DOHH2 (cell line): ENCODE measurements at regions not wholly inside any gene's neighbourhood (a gene's known extent, or its start where the extent isn't known, plus 50 kb on each side); places are given as distances from the start of the nearest gene placed in this dataset.

Source experiments
- H3F3A ChIP-seq: fragments of 200-600 bp; sonication (generic), shearing (Covaris generic); 2 replicates; pipeline ENCODE4 v1.6.0; 2016; ENCODE audit warnings: antibody characterized with exemption, mild to moderate bottlenecking; ENCODE audit not compliant: control insufficient read depth, insufficient read depth
- H3K27ac ChIP-seq: fragments of 200-600 bp; sonication (generic); 2 replicates; pipeline ENCODE4 v1.5.1; 2014; ENCODE audit warnings: low read depth, mild to moderate bottlenecking, low read length, moderate library complexity
- H3K27me3 ChIP-seq: fragments of 200-600 bp; sonication (generic); 2 replicates; pipeline ENCODE4 v1.6.1; 2014; ENCODE audit warnings: mild to moderate bottlenecking, low read length, mixed read lengths; ENCODE audit not compliant: control insufficient read depth
- H3K36me3 ChIP-seq: fragments of 200-600 bp; sonication (generic); 2 replicates; pipeline ENCODE4 v1.6.1; 2014; ENCODE audit warnings: mild to moderate bottlenecking, low read length, moderate library complexity, mixed read lengths; ENCODE audit not compliant: control insufficient read depth
- H3K4me1 ChIP-seq: fragments of 200-600 bp; sonication (generic); 2 replicates; pipeline ENCODE4 v1.6.1; 2014; ENCODE audit warnings: mild to moderate bottlenecking, low read length, mixed read lengths; ENCODE audit not compliant: control insufficient read depth
- H3K4me2 ChIP-seq: fragments of 200-600 bp; sonication (generic); 2 replicates; pipeline ENCODE4 v1.6.0; 2014; ENCODE audit warnings: mild to moderate bottlenecking, low read length, moderate library complexity
- H3K4me3 ChIP-seq: fragments of 200-600 bp; sonication (generic); 2 replicates; pipeline ENCODE4 v1.5.1; 2014; ENCODE audit warnings: mild to moderate bottlenecking, low read length, mixed read lengths
- H3K79me2 ChIP-seq: fragments of 200-600 bp; sonication (generic); 2 replicates; pipeline ENCODE4 v1.6.1; 2014; ENCODE audit warnings: mild to moderate bottlenecking, low read length, mixed read lengths; ENCODE audit not compliant: control insufficient read depth
- H3K9me2 ChIP-seq: fragments of 200-600 bp; sonication (generic); replicated peaks from 2 replicates; pipeline ENCODE4 v1.6.1; 2014; ENCODE audit warnings: mild to moderate bottlenecking, low read length, mixed read lengths; ENCODE audit not compliant: control insufficient read depth
- H3K9me3 ChIP-seq: fragments of 200-600 bp; sonication (generic); 2 replicates; pipeline ENCODE4 v1.6.1; 2014; ENCODE audit warnings: antibody characterized with exemption, low read length, mixed read lengths; ENCODE audit not compliant: control insufficient read depth, insufficient read depth
- H4K20me1 ChIP-seq: fragments of 200-600 bp; sonication (generic); 2 replicates; pipeline ENCODE4 v1.6.0; 2014; ENCODE audit warnings: low read depth, mild to moderate bottlenecking, antibody characterized with exemption, low read length, moderate library complexity; ENCODE audit not compliant: control insufficient read depth, insufficient read depth
- EZH2phosphoT487 ChIP-seq: fragments of 200-600 bp; sonication (generic); IDR thresholded peaks from 2 replicates; pipeline ENCODE4 v1.6.1; 2017; ENCODE audit warnings: borderline replicate concordance, mild to moderate bottlenecking, antibody characterized with exemption, low read length, moderate library complexity, mixed read lengths
- TF ChIP-seq, protein P1 (sequence below): fragments of 200-600 bp; sonication (generic); IDR thresholded peaks from one replicate; pipeline ENCODE4 v1.5.1; 2014; ENCODE audit warnings: antibody characterized with exemption, mild to moderate bottlenecking, low read depth, low read length; ENCODE audit not compliant: poor library complexity, severe bottlenecking

DNA sequence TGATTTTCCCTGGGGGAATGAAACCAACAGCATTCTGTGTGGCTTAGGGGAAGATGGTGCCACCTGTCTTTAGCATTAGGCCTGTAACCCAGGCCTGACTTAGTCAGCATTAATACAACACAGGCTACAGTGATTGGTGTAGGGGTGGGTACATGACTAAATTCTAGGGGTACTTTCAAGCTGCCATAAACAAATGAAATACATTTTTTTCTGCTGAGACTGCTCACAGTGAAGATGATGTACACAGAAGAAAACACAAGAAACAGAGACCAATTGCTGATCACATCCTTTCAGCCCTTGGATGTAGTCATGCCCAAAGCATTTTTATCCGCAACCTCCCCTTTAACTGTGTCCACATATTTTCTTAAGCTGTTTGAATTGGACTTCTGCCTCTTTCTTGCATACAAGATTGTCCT lies 527.2 kb downstream of the KCTD16 start:
- H3K27ac ChIP-seq, result no peak overlapping the region
- TF ChIP-seq, protein P1, sequence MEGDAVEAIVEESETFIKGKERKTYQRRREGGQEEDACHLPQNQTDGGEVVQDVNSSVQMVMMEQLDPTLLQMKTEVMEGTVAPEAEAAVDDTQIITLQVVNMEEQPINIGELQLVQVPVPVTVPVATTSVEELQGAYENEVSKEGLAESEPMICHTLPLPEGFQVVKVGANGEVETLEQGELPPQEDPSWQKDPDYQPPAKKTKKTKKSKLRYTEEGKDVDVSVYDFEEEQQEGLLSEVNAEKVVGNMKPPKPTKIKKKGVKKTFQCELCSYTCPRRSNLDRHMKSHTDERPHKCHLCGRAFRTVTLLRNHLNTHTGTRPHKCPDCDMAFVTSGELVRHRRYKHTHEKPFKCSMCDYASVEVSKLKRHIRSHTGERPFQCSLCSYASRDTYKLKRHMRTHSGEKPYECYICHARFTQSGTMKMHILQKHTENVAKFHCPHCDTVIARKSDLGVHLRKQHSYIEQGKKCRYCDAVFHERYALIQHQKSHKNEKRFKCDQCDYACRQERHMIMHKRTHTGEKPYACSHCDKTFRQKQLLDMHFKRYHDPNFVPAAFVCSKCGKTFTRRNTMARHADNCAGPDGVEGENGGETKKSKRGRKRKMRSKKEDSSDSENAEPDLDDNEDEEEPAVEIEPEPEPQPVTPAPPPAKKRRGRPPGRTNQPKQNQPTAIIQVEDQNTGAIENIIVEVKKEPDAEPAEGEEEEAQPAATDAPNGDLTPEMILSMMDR, result no peak
- TF ChIP-seq EZH2phosphoT487, result no peak
- H3K36me3 ChIP-seq, result no peaks in the 10 kb centered on the region
- H3K9me3 ChIP-seq, result no peaks in the 10 kb centered on the region
- H3K9me2 ChIP-seq, result no peaks in the 10 kb centered on the region
- H3K4me1 ChIP-seq, result no peaks in the 10 kb centered on the region
- H3K27me3 ChIP-seq, result no peaks in the 10 kb centered on the region
- H4K20me1 ChIP-seq, result no peaks in the 10 kb centered on the region
- H3K4me2 ChIP-seq, result no peak overlapping the region
- H3F3A ChIP-seq, result no peaks in the 10 kb centered on the region
- no peaks in the 10 kb centered on the region for H3K79me2 ChIP-seq
- H3K4me3 ChIP-seq, result no peak overlapping the region

DNA sequence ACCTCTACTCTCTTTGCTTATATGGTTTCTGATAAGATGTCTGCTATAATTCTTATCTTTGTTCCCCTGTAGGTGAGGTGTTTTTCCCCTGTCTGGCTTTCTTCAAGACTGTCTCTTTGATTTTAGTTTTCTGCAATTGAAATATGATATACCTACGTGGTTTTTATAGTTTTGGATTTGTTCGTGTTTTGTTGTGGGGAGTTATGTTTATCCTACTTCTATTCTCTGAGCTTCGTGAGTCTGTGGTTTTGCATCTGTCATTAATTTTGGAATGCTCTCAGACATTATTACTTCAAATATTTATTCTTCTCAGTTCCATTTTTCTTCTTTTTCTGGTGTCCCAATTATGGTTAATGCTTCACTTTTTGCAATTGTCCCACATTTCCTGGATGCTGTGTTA lies 521.3 kb downstream of the KCTD16 start:
- Histone ChIP-seq H3K4me3 (no peak overlapping the region), H3K9me2 (no peaks in the 10 kb centered on the region), H4K20me1 (no peaks in the 10 kb centered on the region), H3K79me2 (no peaks in the 10 kb centered on the region), H3K36me3 (no peaks in the 10 kb centered on the region), H3K4me2 (no peak overlapping the region), H3K4me1 (no peaks in the 10 kb centered on the region), H3K27me3 (no peaks in the 10 kb centered on the region), H3K27ac (no peak overlapping the region), H3F3A (no peaks in the 10 kb centered on the region), H3K9me3 (no peaks in the 10 kb centered on the region)
- TF ChIP-seq, protein P1, result no peak
- TF ChIP-seq EZH2phosphoT487, result no peak

DNA sequence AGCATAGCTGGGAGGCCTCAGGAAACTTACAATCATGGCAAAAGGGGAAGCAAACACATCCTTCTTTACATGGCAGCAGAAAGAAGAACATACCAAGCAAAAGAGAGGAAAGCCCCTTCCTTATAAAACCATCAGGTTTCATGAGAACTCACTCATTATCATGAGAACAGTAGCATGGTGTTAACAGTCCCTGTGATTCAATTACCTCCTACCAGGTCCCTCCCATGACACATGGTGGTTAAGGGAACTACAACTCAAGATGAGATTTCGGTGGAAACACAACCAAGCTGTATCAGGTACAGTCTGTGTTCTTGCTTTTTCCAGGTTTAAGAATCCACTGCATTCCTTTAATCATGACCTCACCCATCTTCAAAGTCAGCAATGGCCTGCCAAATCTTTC lies 514.2 kb downstream of the KCTD16 start:
- Histone ChIP-seq H3K27ac (no peak overlapping the region), H3K4me3 (no peak overlapping the region), H3K4me1 (no peaks in the 10 kb centered on the region), H3K36me3 (no peaks in the 10 kb centered on the region), H3K27me3 (no peaks in the 10 kb centered on the region), H3F3A (no peaks in the 10 kb centered on the region), H3K4me2 (no peak overlapping the region), H4K20me1 (no peaks in the 10 kb centered on the region), H3K79me2 (no peaks in the 10 kb centered on the region), H3K9me3 (no peaks in the 10 kb centered on the region), H3K9me2 (no peaks in the 10 kb centered on the region)
- TF ChIP-seq EZH2phosphoT487, result no peak
- TF ChIP-seq, protein P1, result no peak

DNA sequence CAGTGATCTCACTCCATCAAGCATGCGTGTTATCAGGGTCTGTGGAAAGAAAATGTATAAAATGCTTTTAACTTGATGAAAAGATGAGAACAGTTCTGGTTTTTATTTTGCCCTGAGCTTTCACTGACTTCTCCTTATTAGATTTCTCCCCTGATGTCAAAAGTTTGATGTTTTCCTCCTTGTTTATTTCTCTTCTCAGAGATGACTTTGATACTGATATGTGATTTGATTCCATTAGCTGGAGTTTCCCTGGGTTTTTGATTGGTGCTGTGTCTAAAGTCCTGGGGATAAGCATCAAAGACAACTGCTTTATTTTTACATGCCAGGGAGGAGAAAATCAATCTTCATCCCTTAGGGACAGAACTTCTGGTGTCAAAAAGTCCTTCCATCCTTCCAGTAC lies 510.0 kb downstream of the KCTD16 start:
- H3K79me2 ChIP-seq, result no peaks in the 10 kb centered on the region
- no peaks in the 10 kb centered on the region for H3K9me2 ChIP-seq
- H3K27ac ChIP-seq, result no peak overlapping the region
- TF ChIP-seq, protein P1, result no peak
- TF ChIP-seq EZH2phosphoT487, result no peak
- no peaks in the 10 kb centered on the region for H3K4me1 ChIP-seq
- H3F3A ChIP-seq, result no peaks in the 10 kb centered on the region
- no peaks in the 10 kb centered on the region for H4K20me1 ChIP-seq
- no peak overlapping the region for H3K4me3 ChIP-seq
- no peak overlapping the region for H3K4me2 ChIP-seq
- H3K36me3 ChIP-seq, result no peaks in the 10 kb centered on the region
- no peaks in the 10 kb centered on the region for H3K27me3 ChIP-seq
- no peaks in the 10 kb centered on the region for H3K9me3 ChIP-seq
